GM23338 (cell line): ENCODE measurements at regions not wholly inside any gene's neighbourhood (a gene's known extent, or its start where the extent isn't known, plus 50 kb on each side); places are given as distances from the start of the nearest gene placed in this dataset.

Experiments used
- ATAC-seq: fragments of 200-7000 bp; cut with Tn5 transposase; 3 replicates; pipeline ENCODE4 v1.9.1; 2020
- DNase-seq: peaks from one replicate; pipeline ENCODE4 v3.0.0-alpha.2; 2015; ENCODE audit warnings: low spot score
- H2AFZ ChIP-seq: fragments of 200-600 bp; sonication (generic); 2 replicates; pipeline ENCODE4 v1.8.0; 2016; ENCODE audit warnings: antibody characterized with exemption, mild to moderate bottlenecking, moderate library complexity
- H3F3A ChIP-seq: fragments of 200-600 bp; sonication (generic); replicated peaks from 2 replicates; pipeline ENCODE4 v1.8.0; 2017; ENCODE audit warnings: antibody characterized with exemption, mixed run types, low read depth
- H3K27ac ChIP-seq: fragments of 200-600 bp; sonication (generic); 2 replicates; pipeline ENCODE4 v1.6.1; 2016; ENCODE audit warnings: low read depth
- H3K27me3 ChIP-seq: fragments of 200-600 bp; sonication (generic); 2 replicates; pipeline ENCODE4 v1.8.0; 2016; ENCODE audit warnings: mild to moderate bottlenecking, mixed run types, moderate library complexity; ENCODE audit not compliant: insufficient read depth
- H3K36me3 ChIP-seq: fragments of 200-600 bp; sonication (generic); 2 replicates; pipeline ENCODE4 v1.8.0; 2016; ENCODE audit warnings: mild to moderate bottlenecking; ENCODE audit not compliant: insufficient read depth
- H3K4me1 ChIP-seq: fragments of 200-600 bp; sonication (generic); 2 replicates; pipeline ENCODE4 v1.8.0; 2016; ENCODE audit warnings: mild to moderate bottlenecking, moderate library complexity; ENCODE audit not compliant: insufficient read depth
- H3K4me2 ChIP-seq: fragments of 200-600 bp; sonication (generic); 2 replicates; pipeline ENCODE4 v1.7.1; 2017; ENCODE audit warnings: mixed run types
- H3K4me3 ChIP-seq: fragments of 200-600 bp; sonication (generic); 2 replicates; pipeline ENCODE4 v1.6.1; 2016; ENCODE audit warnings: mixed run types
- H3K79me2 ChIP-seq: fragments of 200-600 bp; sonication (generic); replicated peaks from 2 replicates; pipeline ENCODE4 v1.8.0; 2017; ENCODE audit warnings: mild to moderate bottlenecking; ENCODE audit not compliant: insufficient read depth
- H3K9me2 ChIP-seq: fragments of 200-600 bp; sonication (generic); 2 replicates; pipeline ENCODE4 v1.8.0; 2017; ENCODE audit not compliant: insufficient read depth
- H4K20me1 ChIP-seq: fragments of 200-600 bp; sonication (generic); replicated peaks from 2 replicates; pipeline ENCODE4 v1.8.0; 2017; ENCODE audit warnings: mild to moderate bottlenecking; ENCODE audit not compliant: insufficient read depth
- H3K27ac Mint-ChIP-seq: 2 replicates; pipeline ENCODE4 v1.8.0; 2020; ENCODE audit warnings: inconsistent platforms, mild to moderate bottlenecking, moderate library complexity, mixed read lengths
- H3K27me3 Mint-ChIP-seq: 3 replicates; pipeline ENCODE4 v1.8.0; 2022; ENCODE audit warnings: low read depth, mild to moderate bottlenecking, moderate library complexity, mixed read lengths, inconsistent platforms; ENCODE audit not compliant: insufficient read depth, poor library complexity
- H3K36me3 Mint-ChIP-seq: 3 replicates; pipeline ENCODE4 v1.8.0; 2021; ENCODE audit warnings: low read depth, mild to moderate bottlenecking, inconsistent platforms, moderate library complexity, mixed read lengths
- H3K4me1 Mint-ChIP-seq: 3 replicates; pipeline ENCODE4 v1.8.0; 2020; ENCODE audit warnings: mild to moderate bottlenecking, inconsistent platforms, mixed read lengths
- H3K4me3 Mint-ChIP-seq: 3 replicates; pipeline ENCODE4 v1.8.0; 2021; ENCODE audit warnings: moderate library complexity, mild to moderate bottlenecking, inconsistent platforms, mixed read lengths
- H3K9me3 Mint-ChIP-seq: 3 replicates; pipeline ENCODE4 v1.8.0; 2020; ENCODE audit warnings: moderate library complexity, mild to moderate bottlenecking, inconsistent platforms, mixed read lengths
- CREB1 ChIP-seq: fragments of 250-450 bp; sonication (Bioruptor Pico); IDR thresholded peaks from 2 replicates; pipeline ENCODE4 v1.5.0; 2020; ENCODE audit warnings: low read depth, mild to moderate bottlenecking, moderate library complexity
- EZH2phosphoT487 ChIP-seq: fragments of 200-600 bp; sonication (generic); IDR thresholded peaks from one replicate; pipeline ENCODE4 v1.8.1; 2018; ENCODE audit warnings: antibody characterized with exemption; ENCODE audit not compliant: unreplicated experiment
- JUNB ChIP-seq: IDR thresholded peaks from one replicate; pipeline ENCODE4 v1.6.1; 2016; ENCODE audit warnings: antibody characterized with exemption; ENCODE audit not compliant: unreplicated experiment
- NANOG ChIP-seq: IDR thresholded peaks from 2 replicates; pipeline ENCODE4 v1.6.1; 2016; ENCODE audit warnings: antibody characterized with exemption, borderline replicate concordance
- POLR2AphosphoS5 ChIP-seq: IDR thresholded peaks from 2 replicates; pipeline ENCODE4 v1.6.1; 2016; ENCODE audit warnings: antibody characterized with exemption, low read depth
- ZNF331 ChIP-seq: fragments of 250-450 bp; sonication (Bioruptor Pico); IDR thresholded peaks from 2 replicates; pipeline ENCODE4 v1.5.0; 2020; ENCODE audit warnings: low read depth, mild to moderate bottlenecking, moderate library complexity
- TF ChIP-seq, protein P1 (sequence below): IDR thresholded peaks from 2 replicates; pipeline ENCODE4 v1.6.1; 2016; ENCODE audit warnings: antibody characterized with exemption
- TF ChIP-seq, protein P2 (sequence below): IDR thresholded peaks from one replicate; pipeline ENCODE4 v1.6.1; 2018; ENCODE audit warnings: antibody characterized with exemption; ENCODE audit not compliant: unreplicated experiment
- TF ChIP-seq, protein P3 (sequence below): fragments of 250-450 bp; sonication (Bioruptor Pico); IDR thresholded peaks from 2 replicates; pipeline ENCODE4 v1.5.0; 2020; ENCODE audit warnings: mild to moderate bottlenecking, moderate library complexity

DNA sequence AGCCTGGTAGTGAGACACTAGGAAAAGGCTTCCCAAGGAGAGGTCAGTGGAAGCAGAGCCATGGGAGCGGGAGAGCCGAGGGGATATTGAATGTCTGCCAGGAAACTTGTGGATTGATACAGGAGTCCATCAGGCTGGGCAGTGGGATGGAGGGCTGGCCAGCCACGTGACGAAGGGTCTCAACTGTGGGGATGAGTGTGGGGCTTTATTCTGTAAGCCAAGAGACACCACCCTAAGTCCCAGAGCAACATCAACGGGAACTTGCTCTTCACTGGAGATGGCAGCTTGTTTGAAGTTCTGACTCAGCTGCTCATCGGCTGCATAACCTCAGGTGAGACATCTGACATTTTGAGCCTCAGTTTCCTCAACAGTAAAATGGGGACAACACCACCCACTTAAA lies 197.8 kb downstream of the VRK1 start:
- H3K36me3 Mint-ChIP-seq, result peaks cover 6% of the 10 kb centered on the region; the same call in 2 of the 3 replicates
- no peaks in the 10 kb centered on the region for H3K79me2 ChIP-seq
- no peak overlapping the region for H3K4me2 ChIP-seq
- no peaks in the 10 kb centered on the region for H3K27me3 Mint-ChIP-seq
- no peak overlapping the region for H3K4me3 ChIP-seq
- no peak for ATAC-seq
- H3F3A ChIP-seq, result no peaks in the 10 kb centered on the region
- peaks cover 6% of the 10 kb centered on the region; the same call in 2 of the 3 replicates for H3K9me3 Mint-ChIP-seq
- no peak overlapping the region for H3K4me3 Mint-ChIP-seq
- H3K27ac Mint-ChIP-seq, result no peak overlapping the region
- no peaks in the 10 kb centered on the region for H4K20me1 ChIP-seq
- peaks cover 6% of the 10 kb centered on the region; the same call in 1 of the 3 replicates for H3K4me1 Mint-ChIP-seq
- TF ChIP-seq, protein P1, sequence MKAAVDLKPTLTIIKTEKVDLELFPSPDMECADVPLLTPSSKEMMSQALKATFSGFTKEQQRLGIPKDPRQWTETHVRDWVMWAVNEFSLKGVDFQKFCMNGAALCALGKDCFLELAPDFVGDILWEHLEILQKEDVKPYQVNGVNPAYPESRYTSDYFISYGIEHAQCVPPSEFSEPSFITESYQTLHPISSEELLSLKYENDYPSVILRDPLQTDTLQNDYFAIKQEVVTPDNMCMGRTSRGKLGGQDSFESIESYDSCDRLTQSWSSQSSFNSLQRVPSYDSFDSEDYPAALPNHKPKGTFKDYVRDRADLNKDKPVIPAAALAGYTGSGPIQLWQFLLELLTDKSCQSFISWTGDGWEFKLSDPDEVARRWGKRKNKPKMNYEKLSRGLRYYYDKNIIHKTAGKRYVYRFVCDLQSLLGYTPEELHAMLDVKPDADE, result no peak
- TF ChIP-seq NANOG, result no peak
- no peak for TF ChIP-seq CREB1 (CRISPR knock-in tag)
- TF ChIP-seq, protein P2, sequence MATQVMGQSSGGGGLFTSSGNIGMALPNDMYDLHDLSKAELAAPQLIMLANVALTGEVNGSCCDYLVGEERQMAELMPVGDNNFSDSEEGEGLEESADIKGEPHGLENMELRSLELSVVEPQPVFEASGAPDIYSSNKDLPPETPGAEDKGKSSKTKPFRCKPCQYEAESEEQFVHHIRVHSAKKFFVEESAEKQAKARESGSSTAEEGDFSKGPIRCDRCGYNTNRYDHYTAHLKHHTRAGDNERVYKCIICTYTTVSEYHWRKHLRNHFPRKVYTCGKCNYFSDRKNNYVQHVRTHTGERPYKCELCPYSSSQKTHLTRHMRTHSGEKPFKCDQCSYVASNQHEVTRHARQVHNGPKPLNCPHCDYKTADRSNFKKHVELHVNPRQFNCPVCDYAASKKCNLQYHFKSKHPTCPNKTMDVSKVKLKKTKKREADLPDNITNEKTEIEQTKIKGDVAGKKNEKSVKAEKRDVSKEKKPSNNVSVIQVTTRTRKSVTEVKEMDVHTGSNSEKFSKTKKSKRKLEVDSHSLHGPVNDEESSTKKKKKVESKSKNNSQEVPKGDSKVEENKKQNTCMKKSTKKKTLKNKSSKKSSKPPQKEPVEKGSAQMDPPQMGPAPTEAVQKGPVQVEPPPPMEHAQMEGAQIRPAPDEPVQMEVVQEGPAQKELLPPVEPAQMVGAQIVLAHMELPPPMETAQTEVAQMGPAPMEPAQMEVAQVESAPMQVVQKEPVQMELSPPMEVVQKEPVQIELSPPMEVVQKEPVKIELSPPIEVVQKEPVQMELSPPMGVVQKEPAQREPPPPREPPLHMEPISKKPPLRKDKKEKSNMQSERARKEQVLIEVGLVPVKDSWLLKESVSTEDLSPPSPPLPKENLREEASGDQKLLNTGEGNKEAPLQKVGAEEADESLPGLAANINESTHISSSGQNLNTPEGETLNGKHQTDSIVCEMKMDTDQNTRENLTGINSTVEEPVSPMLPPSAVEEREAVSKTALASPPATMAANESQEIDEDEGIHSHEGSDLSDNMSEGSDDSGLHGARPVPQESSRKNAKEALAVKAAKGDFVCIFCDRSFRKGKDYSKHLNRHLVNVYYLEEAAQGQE, result no peak
- TF ChIP-seq, protein P3, sequence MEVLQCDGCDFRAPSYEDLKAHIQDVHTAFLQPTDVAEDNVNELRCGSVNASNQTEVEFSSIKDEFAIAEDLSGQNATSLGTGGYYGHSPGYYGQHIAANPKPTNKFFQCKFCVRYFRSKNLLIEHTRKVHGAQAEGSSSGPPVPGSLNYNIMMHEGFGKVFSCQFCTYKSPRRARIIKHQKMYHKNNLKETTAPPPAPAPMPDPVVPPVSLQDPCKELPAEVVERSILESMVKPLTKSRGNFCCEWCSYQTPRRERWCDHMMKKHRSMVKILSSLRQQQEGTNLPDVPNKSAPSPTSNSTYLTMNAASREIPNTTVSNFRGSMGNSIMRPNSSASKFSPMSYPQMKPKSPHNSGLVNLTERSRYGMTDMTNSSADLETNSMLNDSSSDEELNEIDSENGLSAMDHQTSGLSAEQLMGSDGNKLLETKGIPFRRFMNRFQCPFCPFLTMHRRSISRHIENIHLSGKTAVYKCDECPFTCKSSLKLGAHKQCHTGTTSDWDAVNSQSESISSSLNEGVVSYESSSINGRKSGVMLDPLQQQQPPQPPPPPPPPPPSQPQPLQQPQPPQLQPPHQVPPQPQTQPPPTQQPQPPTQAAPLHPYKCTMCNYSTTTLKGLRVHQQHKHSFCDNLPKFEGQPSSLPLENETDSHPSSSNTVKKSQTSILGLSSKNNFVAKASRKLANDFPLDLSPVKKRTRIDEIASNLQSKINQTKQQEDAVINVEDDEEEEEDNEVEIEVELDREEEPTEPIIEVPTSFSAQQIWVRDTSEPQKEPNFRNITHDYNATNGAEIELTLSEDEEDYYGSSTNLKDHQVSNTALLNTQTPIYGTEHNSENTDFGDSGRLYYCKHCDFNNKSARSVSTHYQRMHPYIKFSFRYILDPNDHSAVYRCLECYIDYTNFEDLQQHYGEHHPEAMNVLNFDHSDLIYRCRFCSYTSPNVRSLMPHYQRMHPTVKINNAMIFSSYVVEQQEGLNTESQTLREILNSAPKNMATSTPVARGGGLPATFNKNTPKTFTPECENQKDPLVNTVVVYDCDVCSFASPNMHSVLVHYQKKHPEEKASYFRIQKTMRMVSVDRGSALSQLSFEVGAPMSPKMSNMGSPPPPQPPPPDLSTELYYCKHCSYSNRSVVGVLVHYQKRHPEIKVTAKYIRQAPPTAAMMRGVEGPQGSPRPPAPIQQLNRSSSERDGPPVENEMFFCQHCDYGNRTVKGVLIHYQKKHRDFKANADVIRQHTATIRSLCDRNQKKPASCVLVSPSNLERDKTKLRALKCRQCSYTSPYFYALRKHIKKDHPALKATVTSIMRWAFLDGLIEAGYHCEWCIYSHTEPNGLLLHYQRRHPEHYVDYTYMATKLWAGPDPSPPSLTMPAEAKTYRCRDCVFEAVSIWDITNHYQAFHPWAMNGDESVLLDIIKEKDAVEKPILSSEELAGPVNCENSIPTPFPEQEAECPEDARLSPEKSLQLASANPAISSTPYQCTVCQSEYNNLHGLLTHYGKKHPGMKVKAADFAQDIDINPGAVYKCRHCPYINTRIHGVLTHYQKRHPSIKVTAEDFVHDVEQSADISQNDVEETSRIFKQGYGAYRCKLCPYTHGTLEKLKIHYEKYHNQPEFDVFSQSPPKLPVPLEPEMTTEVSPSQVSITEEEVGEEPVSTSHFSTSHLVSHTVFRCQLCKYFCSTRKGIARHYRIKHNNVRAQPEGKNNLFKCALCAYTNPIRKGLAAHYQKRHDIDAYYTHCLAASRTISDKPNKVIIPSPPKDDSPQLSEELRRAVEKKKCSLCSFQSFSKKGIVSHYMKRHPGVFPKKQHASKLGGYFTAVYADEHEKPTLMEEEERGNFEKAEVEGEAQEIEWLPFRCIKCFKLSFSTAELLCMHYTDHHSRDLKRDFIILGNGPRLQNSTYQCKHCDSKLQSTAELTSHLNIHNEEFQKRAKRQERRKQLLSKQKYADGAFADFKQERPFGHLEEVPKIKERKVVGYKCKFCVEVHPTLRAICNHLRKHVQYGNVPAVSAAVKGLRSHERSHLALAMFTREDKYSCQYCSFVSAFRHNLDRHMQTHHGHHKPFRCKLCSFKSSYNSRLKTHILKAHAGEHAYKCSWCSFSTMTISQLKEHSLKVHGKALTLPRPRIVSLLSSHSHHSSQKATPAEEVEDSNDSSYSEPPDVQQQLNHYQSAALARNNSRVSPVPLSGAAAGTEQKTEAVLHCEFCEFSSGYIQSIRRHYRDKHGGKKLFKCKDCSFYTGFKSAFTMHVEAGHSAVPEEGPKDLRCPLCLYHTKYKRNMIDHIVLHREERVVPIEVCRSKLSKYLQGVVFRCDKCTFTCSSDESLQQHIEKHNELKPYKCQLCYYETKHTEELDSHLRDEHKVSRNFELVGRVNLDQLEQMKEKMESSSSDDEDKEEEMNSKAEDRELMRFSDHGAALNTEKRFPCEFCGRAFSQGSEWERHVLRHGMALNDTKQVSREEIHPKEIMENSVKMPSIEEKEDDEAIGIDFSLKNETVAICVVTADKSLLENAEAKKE (CRISPR knock-in tag), result no peak
- no peak for TF ChIP-seq ZNF331 (CRISPR knock-in tag)
- TF ChIP-seq EZH2phosphoT487, result no peak
- TF ChIP-seq JUNB, result no peak
- no peak for TF ChIP-seq POLR2AphosphoS5
- no peak overlapping the region for H3K27ac ChIP-seq
- no peaks in the 10 kb centered on the region for H3K27me3 ChIP-seq
- H3K9me2 ChIP-seq, result no peaks in the 10 kb centered on the region
- no peaks in the 10 kb centered on the region for H3K4me1 ChIP-seq
- no peak for DNase-seq
- no peak overlapping the region for H2AFZ ChIP-seq
- no peaks in the 10 kb centered on the region for H3K36me3 ChIP-seq
